HFFc6 (cell line): ENCODE measurements at regions not wholly inside any gene's neighbourhood (a gene's known extent, or its start where the extent isn't known, plus 50 kb on each side); places are given as distances from the start of the nearest gene placed in this dataset.

ENCODE experiments used
- DNase-seq: peaks from one replicate; pipeline ENCODE4 v3.0.0-alpha.2; 2018
- H3K27ac Mint-ChIP-seq: 2 replicates; pipeline ENCODE4 v1.8.0; 2020; ENCODE audit warnings: mild to moderate bottlenecking, mixed read lengths
- H3K27me3 Mint-ChIP-seq: 2 replicates; pipeline ENCODE4 v1.8.0; 2021; ENCODE audit warnings: mild to moderate bottlenecking, moderate library complexity, mixed read lengths; ENCODE audit not compliant: insufficient read depth
- H3K36me3 Mint-ChIP-seq: 2 replicates; pipeline ENCODE4 v1.8.0; 2021; ENCODE audit warnings: low read depth, mixed read lengths
- H3K4me1 Mint-ChIP-seq: 2 replicates; pipeline ENCODE4 v1.8.0; 2020; ENCODE audit warnings: low read depth, mixed read lengths
- H3K4me3 Mint-ChIP-seq: 2 replicates; pipeline ENCODE4 v1.8.0; 2020; ENCODE audit warnings: mild to moderate bottlenecking, moderate library complexity, mixed read lengths
- H3K9me3 Mint-ChIP-seq: 2 replicates; pipeline ENCODE4 v1.8.0; 2020; ENCODE audit warnings: mild to moderate bottlenecking, mixed read lengths
- TF ChIP-seq, protein P1 (sequence below): fragments of 200-600 bp; sonication (generic); IDR thresholded peaks from 2 replicates; pipeline ENCODE4 v1.5.0; 2021; ENCODE audit warnings: antibody characterized with exemption, mild to moderate bottlenecking

DNA sequence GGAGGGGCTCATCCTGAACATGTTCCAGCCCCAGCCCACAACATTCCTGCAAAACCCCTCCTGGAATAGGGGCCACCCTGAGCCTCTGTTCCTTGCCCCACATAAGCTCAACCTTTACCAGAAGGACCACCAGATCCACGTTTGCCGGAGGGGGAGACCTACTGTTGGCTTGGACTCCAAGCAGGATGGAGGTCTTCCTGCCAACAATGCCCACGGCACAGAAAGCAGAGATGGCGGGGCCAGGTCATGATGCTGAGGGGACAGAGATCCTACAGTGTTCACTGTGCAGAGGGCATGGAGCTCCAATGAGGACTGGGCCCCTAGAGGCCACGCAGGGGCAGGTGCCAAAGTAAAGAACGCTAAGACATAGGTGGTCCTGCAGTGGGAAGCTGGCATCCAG lies 98.5 kb upstream of the RAB6C start:
- no peak overlapping the region for H3K27ac Mint-ChIP-seq

DNA sequence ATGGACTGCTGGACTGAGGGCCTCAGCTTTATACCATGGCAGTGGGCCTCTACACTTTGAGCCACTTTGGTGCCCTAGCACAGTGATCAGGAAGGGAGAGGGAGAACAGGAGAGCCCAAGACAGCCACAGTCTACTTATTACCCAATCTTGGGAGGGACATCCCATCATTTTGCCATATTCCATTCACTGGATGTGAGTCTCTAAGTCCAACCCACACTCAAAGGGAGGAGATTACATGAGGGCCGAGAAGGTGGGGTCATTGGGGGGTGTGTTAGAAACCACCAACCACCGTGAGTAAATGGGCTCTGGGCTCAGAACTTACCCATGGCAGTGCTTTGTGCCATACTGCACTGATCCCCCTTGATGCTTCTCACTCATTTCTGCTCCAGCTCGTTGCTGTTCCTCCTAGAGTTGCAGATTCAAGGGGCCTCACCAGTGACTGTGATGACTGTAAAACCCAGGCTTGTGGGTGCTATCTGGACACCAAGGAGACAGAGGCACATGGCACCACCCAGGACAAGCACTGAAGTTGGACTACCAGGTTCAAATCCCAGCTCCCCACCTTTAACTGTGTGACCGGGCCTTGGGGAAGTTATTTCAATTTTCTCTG lies 97.6 kb upstream of the RAB6C start:
- TF ChIP-seq, protein P1, sequence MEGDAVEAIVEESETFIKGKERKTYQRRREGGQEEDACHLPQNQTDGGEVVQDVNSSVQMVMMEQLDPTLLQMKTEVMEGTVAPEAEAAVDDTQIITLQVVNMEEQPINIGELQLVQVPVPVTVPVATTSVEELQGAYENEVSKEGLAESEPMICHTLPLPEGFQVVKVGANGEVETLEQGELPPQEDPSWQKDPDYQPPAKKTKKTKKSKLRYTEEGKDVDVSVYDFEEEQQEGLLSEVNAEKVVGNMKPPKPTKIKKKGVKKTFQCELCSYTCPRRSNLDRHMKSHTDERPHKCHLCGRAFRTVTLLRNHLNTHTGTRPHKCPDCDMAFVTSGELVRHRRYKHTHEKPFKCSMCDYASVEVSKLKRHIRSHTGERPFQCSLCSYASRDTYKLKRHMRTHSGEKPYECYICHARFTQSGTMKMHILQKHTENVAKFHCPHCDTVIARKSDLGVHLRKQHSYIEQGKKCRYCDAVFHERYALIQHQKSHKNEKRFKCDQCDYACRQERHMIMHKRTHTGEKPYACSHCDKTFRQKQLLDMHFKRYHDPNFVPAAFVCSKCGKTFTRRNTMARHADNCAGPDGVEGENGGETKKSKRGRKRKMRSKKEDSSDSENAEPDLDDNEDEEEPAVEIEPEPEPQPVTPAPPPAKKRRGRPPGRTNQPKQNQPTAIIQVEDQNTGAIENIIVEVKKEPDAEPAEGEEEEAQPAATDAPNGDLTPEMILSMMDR: no peak
- no peak for DNase-seq
- Mint-ChIP-seq H3K27me3 (peaks cover 7% of the 10 kb centered on the region; the same call in 1 of the 2 replicates), H3K4me3 (no peak overlapping the region), H3K4me1 (no peaks in the 10 kb centered on the region), H3K9me3 (no peaks in the 10 kb centered on the region), H3K36me3 (no peaks in the 10 kb centered on the region), H3K27ac (no peak overlapping the region)

More for the DNA sequence above, 98.5 kb upstream of the RAB6C start:
- TF ChIP-seq, protein P1: no peak
- no peaks in the 10 kb centered on the region for H3K9me3 Mint-ChIP-seq
- no peak overlapping the region for H3K4me3 Mint-ChIP-seq
- no peaks in the 10 kb centered on the region for H3K36me3 Mint-ChIP-seq
- no peaks in the 10 kb centered on the region for H3K4me1 Mint-ChIP-seq
- DNase-seq: no peak
- H3K27me3 Mint-ChIP-seq: peaks cover 7% of the 10 kb centered on the region; the same call in 1 of the 2 replicates

DNA sequence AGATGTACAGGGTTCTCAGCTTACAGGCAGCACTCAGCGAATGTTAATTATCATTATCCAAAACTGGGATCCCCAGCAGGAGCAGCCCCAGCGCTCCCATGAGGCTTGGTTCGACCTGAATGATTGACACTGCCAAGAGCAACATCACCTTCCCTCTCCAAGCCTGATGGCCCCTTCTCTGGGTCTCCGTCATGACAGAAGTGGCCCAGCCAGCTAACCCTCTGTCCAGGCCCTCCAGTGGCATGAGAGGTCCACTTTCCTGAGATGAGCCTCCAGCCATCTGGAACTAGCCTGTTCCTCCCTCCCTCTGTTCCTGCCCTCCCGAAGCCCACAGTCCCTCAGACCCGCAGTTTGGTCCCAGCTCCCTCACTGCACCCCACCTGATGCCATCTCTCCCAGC lies 97.0 kb upstream of the RAB6C start:
- TF ChIP-seq, protein P1: no peak
- H3K9me3 Mint-ChIP-seq: no peaks in the 10 kb centered on the region
- no peak overlapping the region for H3K4me3 Mint-ChIP-seq
- no peak overlapping the region for H3K27ac Mint-ChIP-seq
- no peak for DNase-seq
- H3K27me3 Mint-ChIP-seq: peaks cover 7% of the 10 kb centered on the region; the same call in 1 of the 2 replicates
- no peaks in the 10 kb centered on the region for H3K36me3 Mint-ChIP-seq
- H3K4me1 Mint-ChIP-seq: no peaks in the 10 kb centered on the region

DNA sequence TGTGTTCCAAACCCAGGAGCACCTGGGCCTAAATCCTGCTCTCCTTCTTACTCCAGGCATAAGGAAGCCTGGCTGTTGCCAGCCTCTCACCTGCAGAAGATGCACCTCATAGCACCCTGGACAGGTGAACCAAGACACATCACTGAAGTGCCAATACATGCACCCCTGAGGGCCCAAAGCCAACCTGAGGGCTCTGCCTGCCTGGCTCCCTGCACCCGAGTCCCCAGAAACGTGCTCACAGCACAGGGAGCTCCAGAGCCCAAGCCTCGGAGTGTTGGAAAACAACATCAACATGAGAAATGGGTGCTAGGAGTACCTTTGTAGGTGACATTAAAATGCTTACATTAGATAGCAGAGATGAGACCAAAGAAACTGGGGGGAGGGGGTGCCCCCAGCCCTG lies 96.3 kb upstream of the RAB6C start:
- Mint-ChIP-seq H3K36me3 (no peaks in the 10 kb centered on the region), H3K9me3 (no peaks in the 10 kb centered on the region), H3K27me3 (peaks cover 7% of the 10 kb centered on the region; the same call in 1 of the 2 replicates), H3K4me1 (no peaks in the 10 kb centered on the region), H3K27ac (no peak overlapping the region), H3K4me3 (no peak overlapping the region)
- TF ChIP-seq, protein P1: no peak
- no peak for DNase-seq

DNA sequence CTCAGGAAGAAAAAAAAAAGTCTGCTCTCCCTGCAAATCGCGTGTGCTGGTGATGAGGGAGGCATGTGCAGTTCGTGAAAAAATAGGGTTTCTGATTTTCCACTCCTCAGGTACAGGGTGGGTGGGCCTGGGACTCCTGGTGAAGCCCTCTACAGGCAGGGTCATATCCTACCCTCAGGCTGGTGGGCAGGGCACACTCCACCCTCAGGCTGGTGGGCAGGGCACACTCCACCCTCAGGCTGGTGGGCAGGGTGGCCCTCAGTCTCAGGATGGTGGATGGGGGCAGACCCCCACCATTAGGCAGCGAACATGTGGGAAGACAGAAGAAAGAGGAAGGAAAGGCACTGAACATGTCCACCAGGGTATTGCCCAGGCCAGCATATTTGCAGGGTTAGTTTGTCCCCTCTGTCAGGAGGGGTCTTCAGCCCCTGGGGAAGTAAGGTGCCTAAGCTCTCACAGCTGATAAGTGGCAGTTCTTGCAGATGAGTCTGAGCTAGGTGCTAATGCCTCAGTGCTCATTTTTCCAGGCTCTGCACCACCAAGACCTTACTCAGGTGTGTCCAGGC lies 95.2 kb upstream of the RAB6C start:
- TF ChIP-seq, protein P1: no peak
- Mint-ChIP-seq H3K4me3 (no peak overlapping the region), H3K36me3 (no peaks in the 10 kb centered on the region), H3K27ac (no peak overlapping the region), H3K9me3 (no peaks in the 10 kb centered on the region), H3K4me1 (peaks cover 7% of the 10 kb centered on the region), H3K27me3 (peaks cover 7% of the 10 kb centered on the region; the same call in 1 of the 2 replicates)
- DNase-seq: no peak
